ENCODE measurements at regions not wholly inside any gene's neighbourhood (a gene's known extent, or its start where the extent isn't known, plus 50 kb on each side); places are given as distances from the start of the nearest gene placed in this dataset.

- TF ChIP-seq EP300 (IDR thresholded peaks at IDR 0.05; ENCODE audit: borderline replicate concordance in 1 of 2, low read depth in 2 of 2, low read length in 2 of 2) (no peak), CTCF (IDR thresholded peaks at IDR 0.05; ENCODE audit: control extremely low read depth in 1 of 3, insufficient read depth in 1 of 3, low read depth in 1 of 3, low read length in 3 of 3) (no peak)
These were observed 893.7 kb downstream of the TYW1 start for GRCh38 chr7:67890316-67890715.

All from H1 (cell line).